Brain microvascular endothelial cell (primary cell): ENCODE measurements at regions not wholly inside any gene's neighbourhood (a gene's known extent, or its start where the extent isn't known, plus 50 kb on each side); places are given as distances from the start of the nearest gene placed in this dataset.

Experiments
- DNase-seq: peaks from one replicate; pipeline ENCODE4 v3.0.0-alpha.2; 2020
- H3K27ac ChIP-seq: fragments of 250-450 bp; sonication (Bioruptor Pico); 2 replicates; pipeline ENCODE4 v1.5.1; 2020; ENCODE audit warnings: mild to moderate bottlenecking, moderate library complexity
- H3K27me3 ChIP-seq: fragments of 250-450 bp; sonication (Bioruptor Pico); replicated peaks from 2 replicates; pipeline ENCODE4 v1.5.1; 2020; ENCODE audit warnings: mild to moderate bottlenecking
- H3K36me3 ChIP-seq: fragments of 250-450 bp; sonication (Bioruptor Pico); replicated peaks from 2 replicates; pipeline ENCODE4 v1.5.1; 2020; ENCODE audit warnings: mild to moderate bottlenecking
- H3K4me3 ChIP-seq: 2 replicates; pipeline ENCODE4 v1.5.1; 2011; ENCODE audit warnings: low read depth, mild to moderate bottlenecking, control low read depth, low read length, moderate library complexity
- in situ Hi-C: cut with HindIII; loops from 2 replicates; pipeline ENCODE4 v1.10.0; 2017; ENCODE audit warnings: low sequenced_read_pairs, low pct_ligation_motif_present
- TF ChIP-seq, protein P1 (sequence below): IDR thresholded peaks from 2 replicates; pipeline ENCODE4 v1.5.1; 2011; ENCODE audit warnings: low read depth, mild to moderate bottlenecking, moderate library complexity, low read length, control low read depth, inconsistent platforms; ENCODE audit errors: missing control alignments

- Histone ChIP-seq H3K27me3 (no peaks in the 10 kb centered on the region), H3K36me3 (no peaks in the 10 kb centered on the region), H3K27ac (peak overlapping the region; percentile 88), H3K4me3 (no peak overlapping the region)
- DNase-seq = peak; percentile 91
- in situ Hi-C loops = no loop called here
- TF ChIP-seq, protein P1, sequence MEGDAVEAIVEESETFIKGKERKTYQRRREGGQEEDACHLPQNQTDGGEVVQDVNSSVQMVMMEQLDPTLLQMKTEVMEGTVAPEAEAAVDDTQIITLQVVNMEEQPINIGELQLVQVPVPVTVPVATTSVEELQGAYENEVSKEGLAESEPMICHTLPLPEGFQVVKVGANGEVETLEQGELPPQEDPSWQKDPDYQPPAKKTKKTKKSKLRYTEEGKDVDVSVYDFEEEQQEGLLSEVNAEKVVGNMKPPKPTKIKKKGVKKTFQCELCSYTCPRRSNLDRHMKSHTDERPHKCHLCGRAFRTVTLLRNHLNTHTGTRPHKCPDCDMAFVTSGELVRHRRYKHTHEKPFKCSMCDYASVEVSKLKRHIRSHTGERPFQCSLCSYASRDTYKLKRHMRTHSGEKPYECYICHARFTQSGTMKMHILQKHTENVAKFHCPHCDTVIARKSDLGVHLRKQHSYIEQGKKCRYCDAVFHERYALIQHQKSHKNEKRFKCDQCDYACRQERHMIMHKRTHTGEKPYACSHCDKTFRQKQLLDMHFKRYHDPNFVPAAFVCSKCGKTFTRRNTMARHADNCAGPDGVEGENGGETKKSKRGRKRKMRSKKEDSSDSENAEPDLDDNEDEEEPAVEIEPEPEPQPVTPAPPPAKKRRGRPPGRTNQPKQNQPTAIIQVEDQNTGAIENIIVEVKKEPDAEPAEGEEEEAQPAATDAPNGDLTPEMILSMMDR = no peak
Observed at GRCh38 chr16:64892835-64893785, 228.8 kb downstream of the CDH11 start.

- in situ Hi-C loops = no loop called here
- no peaks in the 10 kb centered on the region for H3K36me3 ChIP-seq
- no peak for DNase-seq
- TF ChIP-seq, protein P1 = no peak
- H3K4me3 ChIP-seq = no peak overlapping the region
- no peak overlapping the region for H3K27ac ChIP-seq
- no peaks in the 10 kb centered on the region for H3K27me3 ChIP-seq
Observed at GRCh38 chr16:64889446-64889845, 232.4 kb downstream of the CDH11 start.

GRCh38 chr16:64887651-64888050, 234.2 kb downstream of the CDH11 start:
- Histone ChIP-seq H3K36me3 (no peaks in the 10 kb centered on the region), H3K27ac (no peak overlapping the region), H3K4me3 (no peak overlapping the region), H3K27me3 (no peaks in the 10 kb centered on the region)
- in situ Hi-C loops = no loop called here
- no peak for DNase-seq
- TF ChIP-seq, protein P1 = no peak

DNA sequence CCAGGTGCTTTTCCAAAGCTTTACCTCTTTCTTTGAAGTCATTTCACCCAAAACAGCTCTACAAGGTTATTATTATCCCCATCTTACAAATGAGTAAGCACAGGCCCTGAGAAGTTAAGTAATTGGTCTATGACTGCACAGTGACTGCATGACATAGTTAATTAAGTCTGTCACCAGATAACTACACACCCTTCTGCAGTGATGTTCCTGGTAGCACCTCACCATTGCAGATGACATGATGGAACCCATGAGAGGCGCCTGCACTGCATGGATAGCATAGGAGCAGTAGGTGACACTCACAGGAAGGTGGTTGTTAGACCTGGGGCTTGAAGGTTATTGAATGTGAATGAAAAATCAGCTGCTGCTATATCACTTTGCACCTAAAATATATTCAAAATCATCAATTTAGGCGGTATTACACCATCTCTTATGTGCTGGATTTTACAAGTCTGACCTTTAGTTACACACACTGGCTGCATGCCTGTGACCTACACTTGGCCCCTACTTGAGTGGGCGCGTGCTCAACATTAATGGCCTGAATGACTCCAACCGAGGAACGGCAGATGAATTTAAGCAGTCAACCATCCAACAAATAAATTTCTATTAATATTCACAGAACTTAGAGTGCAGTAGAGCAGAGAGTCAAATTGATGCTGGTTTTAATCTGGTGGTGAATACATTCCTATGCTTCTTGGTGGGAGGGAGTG, 239.6 kb downstream of the CDH11 start:
- TF ChIP-seq, protein P1 = no peak
- no peak for DNase-seq
- in situ Hi-C loops = no loop called here

GRCh38 chr16:64880994-64881393, 240.9 kb downstream of the CDH11 start:
- Histone ChIP-seq H3K36me3 (no peaks in the 10 kb centered on the region), H3K27ac (peak overlapping the region; percentile 14), H3K27me3 (no peaks in the 10 kb centered on the region), H3K4me3 (no peak overlapping the region)
- TF ChIP-seq, protein P1 = no peak
- DNase-seq = no peak
- in situ Hi-C loops = no loop called here

More for the DNA sequence above, 239.6 kb downstream of the CDH11 start:
- Histone ChIP-seq H3K36me3 (no peaks in the 10 kb centered on the region), H3K27ac (no peak overlapping the region), H3K27me3 (no peaks in the 10 kb centered on the region), H3K4me3 (no peak overlapping the region)
